MCF 10A (cell line): ENCODE measurements at regions not wholly inside any gene's neighbourhood (a gene's known extent, or its start where the extent isn't known, plus 50 kb on each side); places are given as distances from the start of the nearest gene placed in this dataset.

Source experiments
- BruUV-seq: library from RNA; stranded (reverse); fragments of 400-500 nt; replicated peaks from 2 replicates; lab custom pipeline; 2021; lab: Mats Ljungman, UMichigan
- CTCF ChIA-PET: fragments of 300-600 bp; sonication (Branson Sonifier 250); formaldehyde crosslinking; extraction: SDS; loops from one replicate; lab custom pipeline; 2021; ENCODE audit warnings: antibody characterized with exemption, inconsistent platforms; lab: Yijun Ruan, JAX
- POLR2A ChIA-PET: fragments of 300-600, 350-650 bp; sonication (Branson Sonifier 250); formaldehyde crosslinking; extraction: SDS; loops from one replicate; lab custom pipeline; 2020; ENCODE audit warnings: antibody characterized with exemption, inconsistent platforms; lab: Yijun Ruan, JAX
- DNase-seq: peaks from one replicate; pipeline ENCODE4 v3.0.0-alpha.2; 2018; ENCODE audit not compliant: unreplicated experiment
- H3K27ac Mint-ChIP-seq: one replicate; pipeline ENCODE4 v1.8.0; 2022; ENCODE audit warnings: mild to moderate bottlenecking, low read depth, mixed read lengths; ENCODE audit not compliant: unreplicated experiment
- H3K27me3 Mint-ChIP-seq: one replicate; pipeline ENCODE4 v1.8.0; 2022; ENCODE audit warnings: mixed read lengths; ENCODE audit not compliant: insufficient read depth, unreplicated experiment
- H3K36me3 Mint-ChIP-seq: one replicate; pipeline ENCODE4 v1.8.0; 2022; ENCODE audit warnings: mild to moderate bottlenecking, moderate library complexity, mixed read lengths; ENCODE audit not compliant: insufficient read depth, unreplicated experiment
- H3K4me1 Mint-ChIP-seq: one replicate; pipeline ENCODE4 v1.8.0; 2022; ENCODE audit warnings: mixed read lengths; ENCODE audit not compliant: insufficient read depth, unreplicated experiment
- H3K4me3 Mint-ChIP-seq: one replicate; pipeline ENCODE4 v1.8.0; 2022; ENCODE audit warnings: mild to moderate bottlenecking, moderate library complexity, mixed read lengths; ENCODE audit not compliant: unreplicated experiment
- H3K9me3 Mint-ChIP-seq: one replicate; pipeline ENCODE4 v1.8.0; 2022; ENCODE audit warnings: mixed read lengths; ENCODE audit not compliant: unreplicated experiment
- intact Hi-C: fragments of 100-400 bp; cut with micrococcal nuclease; formaldehyde crosslinking; loops from 2 replicates; pipeline ENCODE4 v1.14.1; 2022
- TF ChIP-seq, protein P1 (sequence below): fragments of 200-600 bp; IDR thresholded peaks from one replicate; pipeline ENCODE4 v1.8.0; 2022; ENCODE audit warnings: antibody characterized with exemption, mild to moderate bottlenecking; ENCODE audit not compliant: unreplicated experiment

DNA sequence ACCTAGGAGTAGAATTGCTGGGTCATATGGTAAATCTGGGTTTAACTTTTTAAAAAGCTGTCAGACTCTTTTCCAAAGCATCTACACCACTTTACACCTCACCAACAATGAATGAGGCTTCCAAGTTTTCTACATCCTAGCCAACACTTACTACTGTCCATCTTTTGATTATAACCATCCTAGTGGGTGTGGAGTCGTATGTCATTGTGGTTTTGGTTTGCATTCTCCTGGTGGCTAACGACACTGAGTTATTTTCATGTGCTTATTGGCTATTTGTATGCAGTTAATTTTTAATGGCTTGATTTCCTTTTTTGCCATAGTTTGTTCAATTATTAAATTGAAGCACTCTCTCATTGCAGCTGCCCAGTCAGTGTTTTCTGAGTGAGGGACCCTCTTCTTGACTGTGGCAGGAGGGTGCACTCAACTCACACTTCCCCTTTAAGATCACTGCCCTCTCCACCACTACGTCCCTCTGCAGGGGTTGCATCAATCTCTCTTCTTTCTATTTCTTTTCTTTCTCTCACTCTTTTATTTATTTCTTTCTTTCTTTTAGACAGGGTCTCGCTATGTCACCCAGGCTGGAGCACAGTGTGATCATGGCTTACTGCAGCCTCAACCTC lies 182.3 kb downstream of the C9orf152 start:
- no TSS peak for BruUV-seq
- DNase-seq, result no peak
- TF ChIP-seq, protein P1, sequence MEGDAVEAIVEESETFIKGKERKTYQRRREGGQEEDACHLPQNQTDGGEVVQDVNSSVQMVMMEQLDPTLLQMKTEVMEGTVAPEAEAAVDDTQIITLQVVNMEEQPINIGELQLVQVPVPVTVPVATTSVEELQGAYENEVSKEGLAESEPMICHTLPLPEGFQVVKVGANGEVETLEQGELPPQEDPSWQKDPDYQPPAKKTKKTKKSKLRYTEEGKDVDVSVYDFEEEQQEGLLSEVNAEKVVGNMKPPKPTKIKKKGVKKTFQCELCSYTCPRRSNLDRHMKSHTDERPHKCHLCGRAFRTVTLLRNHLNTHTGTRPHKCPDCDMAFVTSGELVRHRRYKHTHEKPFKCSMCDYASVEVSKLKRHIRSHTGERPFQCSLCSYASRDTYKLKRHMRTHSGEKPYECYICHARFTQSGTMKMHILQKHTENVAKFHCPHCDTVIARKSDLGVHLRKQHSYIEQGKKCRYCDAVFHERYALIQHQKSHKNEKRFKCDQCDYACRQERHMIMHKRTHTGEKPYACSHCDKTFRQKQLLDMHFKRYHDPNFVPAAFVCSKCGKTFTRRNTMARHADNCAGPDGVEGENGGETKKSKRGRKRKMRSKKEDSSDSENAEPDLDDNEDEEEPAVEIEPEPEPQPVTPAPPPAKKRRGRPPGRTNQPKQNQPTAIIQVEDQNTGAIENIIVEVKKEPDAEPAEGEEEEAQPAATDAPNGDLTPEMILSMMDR, result no peak
- intact Hi-C loops, result no loop called here
- Mint-ChIP-seq H3K27ac (no peak overlapping the region), H3K36me3 (peaks cover 9% of the 10 kb centered on the region), H3K4me1 (peaks cover 34% of the 10 kb centered on the region), H3K27me3 (no peaks in the 10 kb centered on the region), H3K9me3 (no peaks in the 10 kb centered on the region), H3K4me3 (no peak overlapping the region)
- POLR2A ChIA-PET, result no interaction called here
- CTCF ChIA-PET, result no interaction called here

DNA sequence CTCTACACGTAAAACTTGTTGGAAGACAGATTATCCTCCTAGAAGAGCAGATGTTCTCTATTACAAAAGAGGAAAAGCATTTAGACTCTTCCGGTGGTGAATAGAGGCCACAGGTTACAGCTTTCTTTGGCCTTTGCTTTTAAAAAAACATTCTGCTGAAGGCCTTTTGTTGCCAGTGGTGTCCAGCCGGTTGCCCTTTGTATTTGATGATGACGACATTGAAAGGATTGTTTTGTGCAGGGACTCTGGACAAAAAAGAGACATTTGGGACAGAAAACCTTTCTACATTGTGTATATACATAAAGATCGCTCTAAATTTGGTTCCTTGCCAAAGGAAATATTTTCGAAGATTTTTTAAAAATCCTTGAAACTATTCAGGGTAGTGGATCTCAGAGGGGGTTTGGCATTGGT lies 180.3 kb downstream of the C9orf152 start:
- Mint-ChIP-seq H3K36me3 (peaks cover 9% of the 10 kb centered on the region), H3K27ac (peak overlapping the region; percentile 46)
- POLR2A ChIA-PET, result interaction anchor here (0.8 to 3.1 kb wide), 5 partner anchors 11 to 115 kb away, joined by 4 to 51 read pairs (median 6); no protein-coding TSS in a partner anchor

DNA sequence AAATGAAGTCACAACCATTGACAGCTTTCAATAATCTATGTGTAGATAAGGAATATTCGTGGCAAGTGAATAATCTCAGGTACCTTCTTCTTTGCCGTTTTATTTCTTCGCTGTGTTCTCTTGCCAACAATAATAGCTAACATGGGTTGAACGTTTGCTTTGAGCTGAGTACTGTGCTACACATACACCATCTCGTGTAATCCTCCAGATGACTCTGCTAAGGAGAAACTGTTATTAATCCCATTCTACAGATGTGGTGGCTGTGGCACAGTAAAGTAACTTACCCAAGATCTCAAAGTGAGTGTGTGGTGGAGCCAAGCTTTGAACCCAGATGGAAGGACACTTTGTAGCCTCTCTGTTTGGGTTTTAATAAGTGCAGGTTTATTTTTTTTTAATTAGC lies 179.7 kb downstream of the C9orf152 start:
- Mint-ChIP-seq H3K4me3 (no peak overlapping the region), H3K27me3 (no peaks in the 10 kb centered on the region), H3K9me3 (no peaks in the 10 kb centered on the region), H3K36me3 (peaks cover 9% of the 10 kb centered on the region), H3K4me1 (peaks cover 45% of the 10 kb centered on the region), H3K27ac (peak overlapping the region; percentile 46)
- peak; percentile 12 for DNase-seq
- TF ChIP-seq, protein P1, result no peak
- CTCF ChIA-PET, result interaction anchor here (0.6 to 0.8 kb wide), 2 partner anchors 13 to 29 kb away, joined by 3 read pairs; no protein-coding TSS in a partner anchor
- POLR2A ChIA-PET, result interaction anchor here (0.9 to 3.1 kb wide), 6 partner anchors 12 to 114 kb away, joined by 3 to 51 read pairs (median 5); no protein-coding TSS in a partner anchor
- BruUV-seq, result no TSS peak
- intact Hi-C loops, result no loop called here

More for the DNA sequence above, 180.3 kb downstream of the C9orf152 start:
- peak; percentile 55 for DNase-seq
- H3K9me3 Mint-ChIP-seq, result no peaks in the 10 kb centered on the region
- no peak overlapping the region for H3K4me3 Mint-ChIP-seq
- no TSS peak for BruUV-seq
- H3K4me1 Mint-ChIP-seq, result peaks cover 41% of the 10 kb centered on the region
- intact Hi-C loops, result no loop called here
- H3K27me3 Mint-ChIP-seq, result no peaks in the 10 kb centered on the region
- TF ChIP-seq, protein P1, result no peak
- CTCF ChIA-PET, result interaction anchor here (0.6 to 0.8 kb wide), 3 partner anchors 13 to 180 kb away, joined by 3 read pairs; partner anchors contain the start of gene C9orf152

DNA sequence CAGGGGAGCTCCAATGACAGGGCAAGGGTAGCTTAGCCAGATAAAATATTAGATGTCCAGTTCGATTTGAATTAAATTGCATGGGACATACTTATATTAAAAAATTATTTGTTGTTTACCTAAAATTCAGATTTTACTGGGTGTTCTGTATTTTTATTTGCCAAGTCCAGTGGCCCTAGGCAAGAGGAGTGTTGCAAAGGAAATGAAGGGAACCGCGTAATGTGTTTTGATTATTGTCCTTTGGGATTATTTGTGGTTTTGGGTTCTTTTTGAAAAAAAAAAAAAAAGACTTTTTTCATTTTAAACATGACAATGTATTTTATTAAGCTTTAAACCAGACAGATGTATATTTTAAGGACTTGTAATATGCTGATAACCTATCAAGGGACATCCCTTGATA lies 179.3 kb downstream of the C9orf152 start:
- H3K4me1 Mint-ChIP-seq, result peaks cover 48% of the 10 kb centered on the region
- intact Hi-C loops, result no loop called here
- CTCF ChIA-PET, result interaction anchor here (0.5 to 1.0 kb wide), 3 partner anchors 22 to 580 kb away, joined by 3 to 4 read pairs (median 3); no protein-coding TSS in a partner anchor

More for the DNA sequence above, 179.3 kb downstream of the C9orf152 start:
- BruUV-seq, result no TSS peak
- POLR2A ChIA-PET, result interaction anchor here (0.9 to 3.1 kb wide), 9 partner anchors 9 to 117 kb away, joined by 3 to 51 read pairs (median 4); no protein-coding TSS in a partner anchor
- Mint-ChIP-seq H3K4me3 (no peak overlapping the region), H3K27me3 (no peaks in the 10 kb centered on the region), H3K27ac (peak overlapping the region; percentile 95), H3K9me3 (no peaks in the 10 kb centered on the region), H3K36me3 (peaks cover 9% of the 10 kb centered on the region)
- TF ChIP-seq, protein P1, result no peak
- peak; percentile 37 for DNase-seq
